HepG2 (cell line): ENCODE measurements at regions not wholly inside any gene's neighbourhood (a gene's known extent, or its start where the extent isn't known, plus 50 kb on each side); places are given as distances from the start of the nearest gene placed in this dataset.

Experiments used
- ATAC-seq: fragments of 200-7000 bp; cut with Tn5 transposase; 3 replicates; pipeline ENCODE4 v1.9.1; 2020; ENCODE audit warnings: mild to moderate bottlenecking, moderate library complexity
- BruUV-seq: library from RNA; stranded (reverse); fragments of 400-500 nt; replicated peaks from 2 replicates; lab custom pipeline; 2021; lab: Mats Ljungman, UMichigan
- CTCF ChIA-PET: fragments of 300-600 bp; formaldehyde crosslinking; extraction: SDS; loops from one replicate; lab custom pipeline; 2021; ENCODE audit warnings: low total read pairs, inconsistent platforms, low intra/inter-chr PET ratio; lab: Yijun Ruan, JAX
- POLR2A ChIA-PET: fragments of 350-600 bp; sonication (Branson Sonifier 250); formaldehyde crosslinking; loops from one replicate; lab custom pipeline; 2020; ENCODE audit warnings: antibody characterized with exemption, inconsistent platforms; lab: Yijun Ruan, JAX
- DNase-seq: peaks from one replicate; pipeline ENCODE4 v3.0.0-alpha.2; 2015; ENCODE audit warnings: low spot score
- FAIRE-seq: peaks from 3 replicates; lab custom pipeline; 2011; peaks lifted over from hg19 to GRCh38; lab: Jason Lieb, UNC
- H2AFZ ChIP-seq: one replicate; pipeline ENCODE4 v1.6.1; 2011; ENCODE audit warnings: low read length, inconsistent platforms
- H3K27ac ChIP-seq: fragments of 300-600 bp; 3 replicates; pipeline ENCODE4 v1.8.0; 2011; ENCODE audit warnings: mixed run types, mild to moderate bottlenecking, mixed read lengths, low read length, inconsistent platforms; ENCODE audit not compliant: insufficient read depth; ENCODE audit errors: extremely low read length
- H3K27me3 ChIP-seq, 2 experiments: fragments of 200-600 bp in 1 of 2; 2 replicates in 1 of 2; 3 replicates in 1 of 2; pipeline versions ENCODE4 v1.6.0 to v1.8.0; 2011; ENCODE audit warnings: low read length in 2 of 2, mild to moderate bottlenecking in 2 of 2, moderate library complexity in 2 of 2, inconsistent platforms in 1 of 2; ENCODE audit not compliant: insufficient read depth in 2 of 2, control insufficient read depth in 1 of 2
- H3K36me3 ChIP-seq, 2 experiments: fragments of 200-600 bp in 1 of 2; replicated peaks in 1 of 2; 2 replicates in 1 of 2; 3 replicates in 1 of 2; pipeline versions ENCODE4 v1.5.1 to v1.8.0; 2011; ENCODE audit warnings: low read length in 2 of 2, inconsistent platforms in 1 of 2; ENCODE audit not compliant: insufficient read depth in 2 of 2, control insufficient read depth in 1 of 2
- H3K4me1 ChIP-seq: 2 replicates; pipeline ENCODE4 v1.5.1; 2012; ENCODE audit warnings: low read length, inconsistent platforms; ENCODE audit not compliant: insufficient read depth
- H3K4me2 ChIP-seq: 2 replicates; pipeline ENCODE4 v1.6.0; 2011; ENCODE audit warnings: low read depth, low read length, inconsistent platforms
- H3K4me3 ChIP-seq, 3 experiments: fragments of 200-600 bp in 1 of 3; sonication (generic), shearing (Covaris generic) in 1 of 3; replicated peaks in 1 of 3; 2 replicates each; pipeline ENCODE4 v1.5.1; 2011 to 2016; ENCODE audit warnings: low read length in 3 of 3, inconsistent platforms in 2 of 3, low read depth in 2 of 3, mild to moderate bottlenecking in 2 of 3, control low read depth in 1 of 3, mixed read lengths in 1 of 3; ENCODE audit not compliant: insufficient read depth in 1 of 3
- H3K79me2 ChIP-seq: one replicate; pipeline ENCODE4 v1.6.1; 2011; ENCODE audit warnings: low read length, inconsistent platforms; ENCODE audit not compliant: insufficient read depth
- H3K9ac ChIP-seq: 2 replicates; pipeline ENCODE4 v1.6.0; 2011; ENCODE audit warnings: mild to moderate bottlenecking, low read depth, low read length, inconsistent platforms; ENCODE audit not compliant: insufficient read depth
- H3K9me3 ChIP-seq: 2 replicates; pipeline ENCODE4 v1.5.1; 2012; ENCODE audit warnings: mild to moderate bottlenecking, low read length
- H4K20me1 ChIP-seq: 2 replicates; pipeline ENCODE4 v1.6.0; 2011; ENCODE audit warnings: inconsistent platforms, mild to moderate bottlenecking, low read length, moderate library complexity; ENCODE audit not compliant: insufficient read depth
- BATF2 ChIP-seq: sonication (generic); formaldehyde crosslinking; IDR thresholded peaks from 2 replicates; pipeline ENCODE4 v1.8.0; 2022; ENCODE audit warnings: mild to moderate bottlenecking, missing genetic modification reagents, moderate library complexity
- DR1 ChIP-seq: sonication (generic); formaldehyde crosslinking; IDR thresholded peaks from 2 replicates; pipeline ENCODE4 v1.8.0; 2021; ENCODE audit warnings: mild to moderate bottlenecking, missing genetic modification reagents, inconsistent platforms
- ZNF225 ChIP-seq: sonication (generic); formaldehyde crosslinking; IDR thresholded peaks from 2 replicates; pipeline ENCODE4 v1.4.0; 2020; ENCODE audit warnings: mild to moderate bottlenecking, missing genetic modification reagents
- WGBS: methylation state at CpG from one replicate; pipeline ENCODE4 v1.1.6; 2017; ENCODE audit warnings: low lambda C conversion rate; 5-methylcytosine and 5-hydroxymethylcytosine counted together
- in situ Hi-C: cut with HindIII; loops from 2 replicates; pipeline ENCODE4 v1.10.0; 2017; ENCODE audit warnings: low pct_unique_long_range_greater_than_20kb; ENCODE audit not compliant: extremely low pct_ligation_motif_present
- intact Hi-C: fragments of 100-400 bp; cut with micrococcal nuclease; formaldehyde crosslinking; loops from one replicate; pipeline ENCODE4 v1.10.0; 2022; ENCODE audit not compliant: unreplicated experiment
- TF ChIP-seq, protein P1 (sequence below): fragments of 450-650 bp; IDR thresholded peaks from 2 replicates; pipeline ENCODE4 v1.6.1; 2016
- TF ChIP-seq, protein P2 (sequence below): fragments of 450-650 bp; IDR thresholded peaks from 2 replicates; pipeline ENCODE4 v1.6.1; 2017

- H3K9ac ChIP-seq: no peak overlapping the region
- DNase-seq: no peak
- no peak for TF ChIP-seq DR1 (CRISPR knock-in tag)
- TF ChIP-seq, protein P1, sequence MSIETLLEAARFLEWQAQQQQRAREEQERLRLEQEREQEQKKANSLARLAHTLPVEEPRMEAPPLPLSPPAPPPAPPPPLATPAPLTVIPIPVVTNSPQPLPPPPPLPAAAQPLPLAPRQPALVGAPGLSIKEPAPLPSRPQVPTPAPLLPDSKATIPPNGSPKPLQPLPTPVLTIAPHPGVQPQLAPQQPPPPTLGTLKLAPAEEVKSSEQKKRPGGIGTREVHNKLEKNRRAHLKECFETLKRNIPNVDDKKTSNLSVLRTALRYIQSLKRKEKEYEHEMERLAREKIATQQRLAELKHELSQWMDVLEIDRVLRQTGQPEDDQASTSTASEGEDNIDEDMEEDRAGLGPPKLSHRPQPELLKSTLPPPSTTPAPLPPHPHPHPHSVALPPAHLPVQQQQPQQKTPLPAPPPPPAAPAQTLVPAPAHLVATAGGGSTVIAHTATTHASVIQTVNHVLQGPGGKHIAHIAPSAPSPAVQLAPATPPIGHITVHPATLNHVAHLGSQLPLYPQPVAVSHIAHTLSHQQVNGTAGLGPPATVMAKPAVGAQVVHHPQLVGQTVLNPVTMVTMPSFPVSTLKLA: peak; percentile 94
- TF ChIP-seq, protein P2, sequence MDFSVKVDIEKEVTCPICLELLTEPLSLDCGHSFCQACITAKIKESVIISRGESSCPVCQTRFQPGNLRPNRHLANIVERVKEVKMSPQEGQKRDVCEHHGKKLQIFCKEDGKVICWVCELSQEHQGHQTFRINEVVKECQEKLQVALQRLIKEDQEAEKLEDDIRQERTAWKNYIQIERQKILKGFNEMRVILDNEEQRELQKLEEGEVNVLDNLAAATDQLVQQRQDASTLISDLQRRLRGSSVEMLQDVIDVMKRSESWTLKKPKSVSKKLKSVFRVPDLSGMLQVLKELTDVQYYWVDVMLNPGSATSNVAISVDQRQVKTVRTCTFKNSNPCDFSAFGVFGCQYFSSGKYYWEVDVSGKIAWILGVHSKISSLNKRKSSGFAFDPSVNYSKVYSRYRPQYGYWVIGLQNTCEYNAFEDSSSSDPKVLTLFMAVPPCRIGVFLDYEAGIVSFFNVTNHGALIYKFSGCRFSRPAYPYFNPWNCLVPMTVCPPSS: 0 out of 2 replicates have a peak, but pooled peaks have one; percentile 38
- TF ChIP-seq BATF2: no peak
- TF ChIP-seq ZNF225 (CRISPR knock-in tag): no peak
- TF ChIP-seq, all 625 proteins: peak for 2
- Histone ChIP-seq H3K27me3 (peaks cover 3 to 21% of the 10 kb centered on the region in 2 experiments; a peak in 4 of 5 replicates), H3K27ac (no peak overlapping the region), H3K9me3 (no peaks in the 10 kb centered on the region), H3K4me1 (no peaks in the 10 kb centered on the region), H2AFZ (no peak overlapping the region), H3K4me2 (no peak overlapping the region), H3K79me2 (no peaks in the 10 kb centered on the region), H3K4me3 (no peak overlapping the region), H3K36me3 (no peaks in the 10 kb centered on the region), H4K20me1 (no peaks in the 10 kb centered on the region)
- FAIRE-seq: no peak
- intact Hi-C loops: loop anchor here (5.0 kb wide), 1 partner anchor 275 kb away; no protein-coding TSS in a partner anchor
- WGBS: 64% methylated on average over 7 of the region's 7 CpGs
- in situ Hi-C loops: no loop called here
- BruUV-seq: no TSS peak
- ATAC-seq: no peak
- CTCF ChIA-PET: no interaction called here
- POLR2A ChIA-PET: no interaction called here
These were observed 363.2 kb upstream of the SFSWAP start for GRCh38 chr12:131347732-131348131.
